NCI-H1417 (cell line): ENCODE measurements at regions not wholly inside any gene's neighbourhood (a gene's known extent, or its start where the extent isn't known, plus 50 kb on each side); places are given as distances from the start of the nearest gene placed in this dataset.

Source experiments
- DNase-seq, 3 experiments: peaks; one replicate each; lab custom pipeline; 2025; lab: John Stamatoyannopoulos, UW

GRCh38 chr3:107970993-107971580 lies 119.7 kb downstream of the CD47 start:
- no peak for DNase-seq

- peak; percentile 29 to 83 (median 30) for DNase-seq
Observed at GRCh38 chr3:107969994-107970819, 120.6 kb downstream of the CD47 start.

GRCh38 chr3:107969525-107969924 lies 121.3 kb downstream of the CD47 start:
- DNase-seq: no peak

- no peak for DNase-seq
Observed at GRCh38 chr3:107966276-107966675, 124.6 kb downstream of the CD47 start.

GRCh38 chr3:107965136-107965655 lies 125.6 kb downstream of the CD47 start:
- no peak for DNase-seq

GRCh38 chr3:107963581-107963980 lies 127.2 kb downstream of the CD47 start:
- DNase-seq: no peak

GRCh38 chr3:107962946-107963345 lies 127.9 kb downstream of the CD47 start:
- DNase-seq: no peak

- no peak for DNase-seq
Observed at GRCh38 chr3:107962037-107962436, 128.8 kb downstream of the CD47 start.

- no peak for DNase-seq
Observed at GRCh38 chr3:107959550-107960154, 131.2 kb downstream of the CD47 start.

- no peak for DNase-seq
Observed at GRCh38 chr3:107958146-107958545, 132.7 kb downstream of the CD47 start.

- no peak for DNase-seq
Observed at GRCh38 chr3:107956991-107957900, 133.6 kb downstream of the CD47 start.

- peak in 2 of 3 experiments; percentile 20 to 70 for DNase-seq
Observed at GRCh38 chr3:107954845-107955244, 136.0 kb downstream of the CD47 start.

GRCh38 chr3:107953722-107954121 lies 137.1 kb downstream of the CD47 start:
- DNase-seq: no peak

GRCh38 chr3:107951126-107951525 lies 139.7 kb downstream of the CD47 start:
- no peak for DNase-seq

GRCh38 chr3:107950417-107950816 lies 140.4 kb downstream of the CD47 start:
- DNase-seq: no peak

- DNase-seq: no peak
Observed at GRCh38 chr3:107949394-107949970, 141.3 kb downstream of the CD47 start.

GRCh38 chr3:107947203-107947602 lies 143.6 kb downstream of the CD47 start:
- no peak for DNase-seq

GRCh38 chr3:107946700-107947099 lies 144.1 kb downstream of the CD47 start:
- DNase-seq: no peak

- DNase-seq: peak in 1 of 3 experiments; percentile 29
Observed at GRCh38 chr3:107945417-107946094, 145.3 kb downstream of the CD47 start.

GRCh38 chr3:107943786-107944523 lies 146.9 kb downstream of the CD47 start:
- DNase-seq: no peak
